Fibroblast of mammary gland (primary cell): ENCODE measurements at regions not wholly inside any gene's neighbourhood (a gene's known extent, or its start where the extent isn't known, plus 50 kb on each side); places are given as distances from the start of the nearest gene placed in this dataset.

Source experiments
- DNase-seq: peaks from one replicate; pipeline ENCODE4 v3.0.0-alpha.2; 2010; ENCODE audit warnings: low read depth
- H3K4me3 ChIP-seq: 2 replicates; pipeline ENCODE4 v1.5.1; 2011; ENCODE audit warnings: low read depth, mild to moderate bottlenecking, low read length, moderate library complexity; ENCODE audit not compliant: control insufficient read depth
- TF ChIP-seq, protein P1 (sequence below): conservative IDR thresholded peaks from 2 replicates; pipeline ENCODE4 v1.5.1; 2011; ENCODE audit warnings: low read depth, low read length, inconsistent platforms; ENCODE audit not compliant: control insufficient read depth, insufficient read depth

DNA sequence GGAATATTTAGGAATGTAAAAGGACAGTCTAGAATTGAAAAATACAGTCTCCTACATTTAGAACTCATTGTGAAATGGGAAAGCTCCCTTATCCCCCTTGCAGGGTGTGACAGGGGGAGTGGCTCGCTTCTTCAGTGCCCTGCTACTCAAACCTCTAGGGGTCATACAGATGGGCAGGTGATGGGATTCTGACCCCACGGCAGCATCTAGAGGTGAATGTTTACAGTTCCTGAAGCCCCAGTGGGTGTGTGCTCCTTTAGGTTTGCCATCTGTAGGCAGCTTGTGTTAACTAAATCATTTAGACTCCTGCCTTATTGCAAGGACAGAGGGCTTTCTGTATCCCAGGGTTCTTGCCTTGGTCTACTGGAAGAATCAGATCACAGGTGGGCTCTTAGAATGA, 271.0 kb upstream of the MPDZ start:
- no peak overlapping the region for H3K4me3 ChIP-seq
- TF ChIP-seq, protein P1, sequence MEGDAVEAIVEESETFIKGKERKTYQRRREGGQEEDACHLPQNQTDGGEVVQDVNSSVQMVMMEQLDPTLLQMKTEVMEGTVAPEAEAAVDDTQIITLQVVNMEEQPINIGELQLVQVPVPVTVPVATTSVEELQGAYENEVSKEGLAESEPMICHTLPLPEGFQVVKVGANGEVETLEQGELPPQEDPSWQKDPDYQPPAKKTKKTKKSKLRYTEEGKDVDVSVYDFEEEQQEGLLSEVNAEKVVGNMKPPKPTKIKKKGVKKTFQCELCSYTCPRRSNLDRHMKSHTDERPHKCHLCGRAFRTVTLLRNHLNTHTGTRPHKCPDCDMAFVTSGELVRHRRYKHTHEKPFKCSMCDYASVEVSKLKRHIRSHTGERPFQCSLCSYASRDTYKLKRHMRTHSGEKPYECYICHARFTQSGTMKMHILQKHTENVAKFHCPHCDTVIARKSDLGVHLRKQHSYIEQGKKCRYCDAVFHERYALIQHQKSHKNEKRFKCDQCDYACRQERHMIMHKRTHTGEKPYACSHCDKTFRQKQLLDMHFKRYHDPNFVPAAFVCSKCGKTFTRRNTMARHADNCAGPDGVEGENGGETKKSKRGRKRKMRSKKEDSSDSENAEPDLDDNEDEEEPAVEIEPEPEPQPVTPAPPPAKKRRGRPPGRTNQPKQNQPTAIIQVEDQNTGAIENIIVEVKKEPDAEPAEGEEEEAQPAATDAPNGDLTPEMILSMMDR, result no peak
- no peak for DNase-seq

DNA sequence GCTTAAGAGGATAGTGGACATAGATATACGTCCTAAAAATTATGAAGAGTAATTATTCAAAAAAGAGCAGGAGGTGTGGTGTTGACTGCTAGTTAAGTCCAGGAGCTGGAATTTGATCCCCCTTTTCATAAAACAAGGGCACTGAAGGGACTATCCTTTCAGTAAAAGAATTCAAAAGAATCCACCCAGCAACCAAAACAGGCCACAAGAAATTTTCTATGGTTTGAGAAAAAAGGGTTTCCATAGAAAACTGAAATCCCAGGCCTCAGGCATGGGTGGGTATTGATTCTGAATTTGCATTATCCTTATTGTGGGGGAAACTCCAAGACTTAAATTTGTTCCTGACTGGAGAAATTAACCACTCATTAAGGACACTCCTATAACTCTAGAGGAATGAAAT, 269.0 kb upstream of the MPDZ start:
- H3K4me3 ChIP-seq, result no peak overlapping the region
- TF ChIP-seq, protein P1, result no peak
- DNase-seq, result no peak

DNA sequence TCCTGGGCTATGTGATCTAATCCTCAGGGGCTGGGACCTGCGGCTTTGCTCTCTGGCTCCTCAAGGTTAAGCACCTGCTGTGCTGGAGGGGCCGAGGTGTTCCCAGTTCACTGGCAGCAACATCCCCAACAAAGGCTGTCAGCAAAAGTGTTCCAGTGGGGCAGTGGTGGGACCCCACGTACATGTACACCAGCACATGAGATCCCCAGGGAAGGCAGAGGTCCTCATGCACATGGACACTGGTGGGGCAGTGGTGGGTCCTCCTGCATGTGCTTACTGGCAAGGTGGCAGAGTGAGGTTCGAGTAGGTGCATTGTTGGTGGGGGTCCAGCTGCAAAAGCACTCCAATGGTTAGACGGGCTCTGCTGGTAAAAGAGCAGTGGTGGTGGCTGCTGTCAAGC, 255.6 kb upstream of the MPDZ start:
- no peak overlapping the region for H3K4me3 ChIP-seq
- DNase-seq, result no peak
- TF ChIP-seq, protein P1, result no peak

DNA sequence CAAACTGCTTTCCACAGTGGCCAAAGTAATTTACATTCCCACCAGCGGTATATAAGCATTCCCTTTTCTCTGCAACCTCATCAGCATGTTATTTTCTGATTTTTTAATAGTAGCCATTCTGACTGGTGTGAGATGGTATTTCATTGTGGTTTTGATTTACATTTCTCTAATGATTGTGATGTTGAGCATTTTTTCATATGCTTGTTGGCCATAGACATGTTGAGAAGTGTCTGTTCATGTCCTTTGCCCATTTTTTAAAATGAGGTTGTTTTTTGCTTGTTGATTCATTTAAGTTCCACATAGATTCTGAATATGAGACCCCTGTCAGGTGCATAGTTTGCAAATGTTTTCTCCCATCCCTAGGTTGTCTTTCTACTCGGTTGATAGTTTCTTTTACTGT, 254.5 kb upstream of the MPDZ start:
- TF ChIP-seq, protein P1, result no peak
- H3K4me3 ChIP-seq, result no peak overlapping the region

DNA sequence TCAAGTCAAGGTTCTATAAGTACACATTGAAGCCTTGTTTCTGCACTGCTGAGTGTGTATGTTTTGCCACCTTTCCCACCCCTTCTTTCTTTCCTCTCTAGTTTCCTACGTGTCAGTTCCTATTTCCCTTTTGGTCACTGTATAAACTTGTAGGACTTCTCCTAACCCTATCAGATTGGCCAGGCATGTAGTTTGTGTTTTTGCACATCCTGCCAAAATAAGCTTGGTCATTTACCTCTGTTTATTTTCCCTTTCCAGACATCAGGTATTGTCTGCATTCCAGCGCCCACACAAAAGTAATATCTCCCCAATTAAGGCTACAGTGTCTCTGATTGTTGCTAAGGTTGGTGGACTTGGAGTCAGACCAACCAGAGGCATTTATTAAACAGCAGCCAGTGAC, 252.9 kb upstream of the MPDZ start:
- no peak for DNase-seq
- no peak overlapping the region for H3K4me3 ChIP-seq
- TF ChIP-seq, protein P1, result no peak

More for the DNA sequence above, 254.5 kb upstream of the MPDZ start:
- DNase-seq, result no peak

DNA sequence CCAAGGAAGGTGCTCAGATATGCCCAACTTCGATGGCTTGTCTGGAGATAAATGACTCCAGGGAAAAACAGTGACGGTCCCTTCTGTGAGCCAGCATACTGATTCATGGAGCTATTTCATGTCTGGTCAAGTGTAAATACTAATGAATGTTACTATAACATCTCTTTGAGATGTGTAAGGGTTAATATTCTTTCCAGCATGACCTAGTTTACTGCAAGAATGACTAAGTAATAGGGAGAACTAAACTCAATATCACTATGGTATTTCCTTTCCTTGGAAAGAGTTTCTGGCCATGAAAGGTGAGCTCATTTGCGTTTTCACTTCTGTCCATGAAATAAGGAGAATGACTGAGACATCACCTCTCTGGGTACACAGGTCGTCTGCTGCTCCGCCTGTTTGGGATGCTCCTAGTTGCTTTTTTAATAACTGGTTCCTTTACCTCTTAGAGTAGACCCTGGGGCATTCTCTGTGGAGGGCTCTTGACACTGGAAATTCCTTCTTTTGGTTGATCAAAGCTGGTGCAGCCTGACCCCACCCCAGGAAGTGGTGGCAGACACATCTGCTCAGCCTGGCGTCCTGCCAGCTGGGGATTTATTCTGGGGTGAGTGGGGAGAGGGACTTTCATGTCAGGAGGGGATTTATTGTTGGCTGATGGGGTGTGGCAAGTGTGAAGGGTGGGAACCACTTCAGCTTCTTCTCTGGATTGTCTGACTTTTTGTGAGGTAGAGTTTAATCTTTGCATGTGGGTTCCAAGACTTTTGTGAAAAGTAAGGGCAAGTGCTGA, 250.0 kb upstream of the MPDZ start:
- DNase-seq, result no peak
- TF ChIP-seq, protein P1, result no peak
- H3K4me3 ChIP-seq, result no peak overlapping the region
